ENCODE measurements at regions not wholly inside any gene's neighbourhood (a gene's known extent, or its start where the extent isn't known, plus 50 kb on each side); places are given as distances from the start of the nearest gene placed in this dataset.
"Not testable (repeated sequence)": the region's sequence is repeated elsewhere in the genome, so short reads cannot be mapped to it uniquely, and the experiment has no call there.

DNA sequence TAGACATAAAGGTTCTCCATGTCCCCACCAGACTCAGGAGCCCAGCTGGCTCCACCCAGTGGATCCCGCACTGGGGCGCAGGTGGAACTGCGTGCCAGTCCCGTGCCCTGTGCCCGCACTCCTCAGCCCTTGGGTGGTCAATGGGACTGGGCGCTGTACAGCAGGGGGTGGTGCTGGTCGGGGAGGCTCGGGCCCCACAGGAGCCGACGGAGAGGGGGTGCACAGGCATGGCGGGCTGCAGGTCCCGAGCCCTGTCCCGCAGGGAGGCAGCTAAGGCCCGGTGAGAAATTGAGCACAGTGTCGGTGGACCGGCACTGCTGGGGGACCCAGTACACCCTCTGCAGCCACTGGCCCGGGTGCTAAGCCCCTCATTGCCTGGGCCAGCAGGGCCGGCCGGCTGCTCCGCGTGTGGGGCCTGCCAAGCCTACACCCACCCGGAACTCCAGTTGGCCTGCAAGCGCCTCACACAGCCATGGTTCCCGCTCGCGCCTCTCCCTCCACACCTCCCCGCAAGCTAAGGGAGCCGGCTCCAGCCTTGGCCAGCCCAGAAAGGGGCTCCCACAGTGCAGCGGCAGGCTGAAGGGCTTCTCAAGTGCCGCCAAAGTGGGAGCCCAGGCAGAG is 832.9 kb downstream of the CENPC start:
- DNase-seq (ENCODE audit: low read depth, low spot score): not testable (repeated sequence)

DNA sequence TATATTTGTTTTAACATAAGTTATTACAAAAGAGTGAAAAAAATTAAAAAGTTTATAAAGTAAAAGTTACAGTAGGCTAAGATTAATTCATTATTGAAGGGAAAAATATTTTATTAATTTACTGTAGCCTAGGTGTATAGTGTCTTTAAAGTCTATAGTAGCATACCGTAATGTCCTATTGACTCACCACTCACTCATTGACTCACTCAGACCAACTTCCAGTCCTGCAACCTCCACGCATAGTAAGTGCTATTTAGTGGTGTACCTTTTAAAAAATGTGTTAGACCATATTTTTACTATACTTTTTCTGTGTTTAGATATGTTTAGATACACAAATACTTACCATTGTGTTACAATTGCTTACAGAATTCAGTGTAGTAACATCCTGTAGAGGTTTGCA is 841.1 kb downstream of the CENPC start:
- DNase-seq (ENCODE audit: low read depth, low spot score): no peak

DNA sequence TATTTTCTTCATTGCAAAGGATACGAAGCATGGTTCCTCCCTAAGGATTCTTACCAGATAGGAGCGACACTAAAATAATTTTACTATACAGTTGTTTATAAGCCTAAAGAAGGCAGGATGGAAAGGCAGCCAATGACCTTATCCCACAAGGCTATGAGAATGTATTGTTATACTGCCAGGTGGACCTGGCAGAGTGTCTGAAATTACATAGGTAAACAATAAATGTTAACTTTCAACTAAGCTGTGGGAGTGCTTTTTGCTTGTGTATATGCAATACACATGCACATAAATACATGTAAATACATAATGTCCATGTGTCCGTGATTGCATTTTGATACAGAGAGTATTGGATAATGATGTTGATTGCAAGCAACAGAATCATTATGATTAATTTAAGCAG is 850.6 kb downstream of the CENPC start:
- DNase-seq (ENCODE audit: low read depth, low spot score): no peak

DNA sequence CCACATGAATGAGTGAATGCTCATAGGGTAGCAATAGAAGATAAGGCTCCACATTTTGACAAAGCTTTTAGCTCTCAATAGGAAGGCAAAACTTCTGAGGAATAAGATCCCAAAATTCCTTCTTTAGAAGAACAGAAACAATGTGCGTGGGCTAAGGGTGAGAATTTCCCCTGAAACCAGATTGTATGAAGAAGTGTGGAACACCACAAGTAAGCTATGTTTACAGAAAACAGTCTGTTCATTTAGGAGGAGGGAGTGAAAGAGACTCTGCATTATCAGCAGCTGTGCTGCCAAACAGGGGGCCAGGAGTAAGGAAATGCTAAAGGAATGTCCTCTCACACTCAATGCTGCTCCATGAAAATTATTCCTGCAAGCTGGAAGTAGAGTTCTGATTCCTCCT is 851.6 kb downstream of the CENPC start:
- peak; percentile 60 for DNase-seq (ENCODE audit: low read depth, low spot score)

DNA sequence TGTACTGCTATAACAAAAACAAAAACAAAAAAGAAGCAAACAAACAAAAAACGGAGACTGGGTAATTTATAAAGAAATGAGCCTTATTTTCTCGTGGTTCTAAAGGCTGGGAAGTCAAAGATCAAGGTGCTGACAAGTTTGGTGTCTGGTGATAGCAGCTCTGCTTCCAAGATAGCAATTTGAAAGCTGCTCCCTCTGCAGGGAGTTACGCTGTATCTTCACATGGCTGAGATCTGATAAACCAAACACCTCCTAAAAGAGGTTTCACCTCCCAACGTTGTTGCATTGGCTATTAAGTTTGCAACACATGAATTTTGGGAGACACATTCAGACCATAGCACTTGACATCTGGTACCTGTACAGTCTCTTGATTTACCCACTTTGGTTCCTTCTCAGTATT is 854.2 kb downstream of the CENPC start:
- DNase-seq (ENCODE audit: low read depth, low spot score): no peak

DNA sequence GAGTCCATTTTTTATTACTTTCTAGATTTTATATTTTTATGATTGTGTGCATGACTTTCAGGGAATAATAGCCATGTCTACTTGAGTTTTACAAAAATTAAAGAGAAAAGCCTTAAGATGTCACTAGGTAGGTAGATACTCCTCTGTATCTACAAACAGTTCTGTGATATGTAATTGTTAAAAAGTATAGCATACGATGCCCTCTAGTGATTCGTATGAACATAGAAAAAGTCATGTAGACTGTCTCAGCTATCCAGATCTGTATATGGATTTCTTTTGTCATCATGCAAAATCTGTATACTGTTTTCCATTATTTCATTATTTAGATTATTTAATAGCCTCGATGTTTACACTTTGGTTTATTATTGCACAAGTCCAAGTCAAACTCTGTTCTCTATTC is 856.6 kb downstream of the CENPC start:
- peak; percentile 62 for DNase-seq (ENCODE audit: low read depth, low spot score)

DNA sequence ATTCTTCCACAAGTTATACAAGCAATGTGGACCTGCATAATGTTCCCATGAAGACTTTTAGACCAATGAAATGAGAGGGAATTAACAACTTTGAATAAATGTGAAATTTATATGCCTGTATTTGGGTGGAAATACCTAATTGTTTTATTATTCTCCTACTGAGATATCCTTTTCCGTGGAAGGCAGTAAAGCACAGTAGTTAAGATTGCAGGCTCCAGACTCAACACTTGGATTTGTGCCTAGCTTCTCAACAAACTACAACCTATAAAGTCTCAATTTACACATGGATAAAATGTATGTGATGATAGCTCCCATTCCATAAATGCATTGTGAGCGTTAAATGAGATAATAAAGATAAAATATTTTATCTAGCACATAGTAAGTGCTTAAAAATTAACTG is 857.8 kb downstream of the CENPC start:
- no peak for DNase-seq (ENCODE audit: low read depth, low spot score)

DNA sequence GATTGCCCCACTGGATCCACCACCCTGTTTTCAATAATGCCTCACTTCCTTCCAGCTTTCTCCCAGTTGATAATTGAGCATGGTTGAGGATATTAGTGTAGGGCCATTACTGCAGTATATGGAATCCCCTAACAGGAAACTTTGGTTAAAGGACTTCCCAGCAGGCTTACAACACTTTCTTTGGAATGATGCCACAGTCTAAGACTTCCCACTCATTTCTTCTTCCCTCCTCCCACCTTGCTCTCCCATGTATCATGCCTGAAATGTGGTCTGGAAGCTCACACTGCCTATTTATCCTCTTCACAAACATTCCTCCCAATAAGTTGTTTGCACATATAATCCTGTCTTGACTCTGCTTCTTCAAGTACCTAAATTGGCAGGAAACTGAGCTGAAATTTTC is 863.3 kb downstream of the CENPC start:
- DNase-seq (ENCODE audit: low read depth, low spot score): peak; percentile 44

DNA sequence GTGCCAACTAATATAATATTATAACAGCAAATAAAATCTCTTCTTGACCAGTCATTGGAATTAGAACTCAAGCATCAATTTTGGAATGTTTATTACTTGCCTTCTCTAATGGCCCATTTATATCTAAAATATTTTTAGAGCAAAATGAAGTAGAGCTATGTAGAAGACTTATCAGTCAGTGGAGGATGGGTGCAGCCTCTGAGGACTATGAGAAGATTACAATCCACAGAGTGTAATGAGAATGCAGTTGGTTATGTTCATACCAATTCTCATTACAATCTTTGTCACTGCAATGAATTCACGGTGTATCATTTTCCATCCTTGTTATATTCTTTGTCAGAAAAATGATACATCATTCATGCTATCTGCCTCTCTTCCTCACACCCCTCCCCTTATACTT is 878.1 kb downstream of the CENPC start:
- no peak for DNase-seq (ENCODE audit: low read depth, low spot score)

DNA sequence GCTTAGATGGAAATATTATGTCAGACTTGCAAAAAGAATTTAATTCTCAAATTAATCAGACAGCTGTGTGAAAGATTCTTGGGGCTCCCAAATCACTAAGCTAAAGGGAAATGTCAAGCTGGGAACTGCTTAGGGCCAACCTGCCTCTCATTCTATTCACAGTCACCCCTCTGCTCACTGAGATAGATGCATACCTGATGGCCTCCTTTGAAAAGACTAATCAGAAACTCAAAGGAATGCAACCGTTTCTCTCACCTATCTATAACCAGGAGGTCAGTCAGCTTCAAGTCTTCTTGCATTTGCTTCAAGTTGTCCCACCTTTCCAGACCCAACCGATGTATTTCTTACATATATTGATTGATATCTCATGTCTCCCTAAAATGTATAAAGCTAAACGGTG is 882.7 kb downstream of the CENPC start:
- no peak for DNase-seq (ENCODE audit: low read depth, low spot score)

DNA sequence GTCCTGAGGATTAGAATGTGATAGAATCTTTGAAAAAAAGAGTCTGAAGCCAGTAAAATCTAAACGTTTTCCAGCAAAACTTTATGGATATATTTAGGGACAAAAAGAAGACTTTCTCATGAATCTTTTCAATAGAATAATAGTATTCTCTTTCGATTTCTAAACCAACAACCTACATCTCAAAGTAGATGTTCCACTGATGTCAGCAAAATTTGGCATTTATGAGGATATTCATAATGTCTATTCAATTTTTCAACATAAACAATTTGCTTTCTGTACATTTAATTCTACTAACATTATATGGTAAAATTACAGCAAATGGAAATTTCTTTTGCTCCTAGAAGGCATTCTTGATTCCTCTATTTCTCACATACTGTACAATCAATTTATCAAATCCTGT is 886.5 kb downstream of the CENPC start:
- DNase-seq (ENCODE audit: low read depth, low spot score): no peak

DNA sequence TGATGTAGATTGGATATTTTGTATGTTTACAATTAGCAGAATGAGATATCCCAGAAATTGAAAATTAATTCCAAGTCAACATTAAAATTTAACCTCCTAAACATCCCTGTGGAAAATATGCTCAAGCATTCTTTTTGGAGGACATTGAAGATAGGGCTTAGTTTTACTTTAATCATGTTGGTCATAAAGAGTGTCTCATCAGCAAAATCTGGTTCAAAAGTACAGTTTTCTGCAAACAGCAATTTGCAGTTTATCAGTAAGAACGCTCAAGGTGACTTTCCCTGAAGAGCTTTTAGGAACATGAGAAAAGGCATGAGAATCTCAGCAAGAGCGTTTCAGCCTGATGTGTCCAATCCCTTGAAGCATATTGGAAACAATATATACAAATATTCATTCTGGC is 889.8 kb downstream of the CENPC start:
- no peak for DNase-seq (ENCODE audit: low read depth, low spot score)

DNA sequence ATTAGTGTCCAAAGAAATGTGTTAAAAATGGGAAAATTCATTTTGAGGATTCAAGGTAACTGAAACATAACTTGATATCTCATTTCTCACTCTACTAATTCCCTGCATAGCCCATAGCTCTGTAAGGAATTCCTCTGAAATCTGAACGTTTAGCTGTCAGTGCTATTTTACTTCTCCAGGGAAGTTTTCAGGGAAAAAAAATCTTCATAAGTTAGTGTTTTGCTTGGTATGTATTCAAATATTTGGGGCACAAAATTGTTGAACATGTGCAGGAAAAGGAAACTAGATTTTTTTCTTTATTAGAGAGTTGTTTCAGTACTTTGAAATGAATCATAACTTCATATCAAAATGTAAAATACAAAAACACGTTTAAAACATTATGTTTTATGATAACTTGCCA is 891.4 kb downstream of the CENPC start:
- no peak for DNase-seq (ENCODE audit: low read depth, low spot score)

DNA sequence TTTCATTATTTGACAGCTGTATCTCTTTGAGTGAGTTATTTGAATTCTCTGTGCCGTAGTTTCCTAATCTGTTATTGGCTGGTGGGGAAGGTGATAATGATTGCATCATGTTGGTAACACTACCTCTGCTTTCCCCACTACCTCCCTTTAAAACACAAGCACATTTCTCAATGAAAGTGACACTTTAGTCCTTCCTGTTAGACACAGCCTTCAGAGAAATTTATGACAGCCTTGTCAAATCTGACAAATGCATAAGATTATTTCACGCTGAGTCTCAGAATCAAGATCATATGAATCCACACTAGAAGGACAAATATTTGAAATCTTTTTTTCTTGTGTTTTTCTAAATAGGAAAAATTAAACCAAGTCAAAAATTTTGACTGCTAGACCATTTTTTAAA is 896.1 kb downstream of the CENPC start:
- no peak for DNase-seq (ENCODE audit: low read depth, low spot score)

DNA sequence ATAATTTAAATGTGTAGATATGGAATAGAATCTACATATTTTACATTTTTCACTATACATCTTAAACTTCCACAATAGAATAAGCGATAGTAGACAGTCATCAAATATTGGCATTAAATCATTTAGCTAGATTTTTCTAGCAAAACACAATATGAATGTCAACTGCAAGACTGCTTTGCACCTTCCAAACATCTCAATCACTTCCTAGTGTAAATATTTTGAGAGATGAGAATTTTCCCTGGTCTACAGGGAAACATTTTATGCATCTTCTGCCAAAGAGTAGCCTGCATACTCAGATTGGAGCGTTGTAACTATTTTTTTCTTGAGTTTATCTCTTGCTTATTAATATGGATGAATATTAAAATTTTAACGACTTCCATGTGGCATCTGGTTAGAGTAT is 897.4 kb downstream of the CENPC start:
- DNase-seq (ENCODE audit: low read depth, low spot score): no peak

DNA sequence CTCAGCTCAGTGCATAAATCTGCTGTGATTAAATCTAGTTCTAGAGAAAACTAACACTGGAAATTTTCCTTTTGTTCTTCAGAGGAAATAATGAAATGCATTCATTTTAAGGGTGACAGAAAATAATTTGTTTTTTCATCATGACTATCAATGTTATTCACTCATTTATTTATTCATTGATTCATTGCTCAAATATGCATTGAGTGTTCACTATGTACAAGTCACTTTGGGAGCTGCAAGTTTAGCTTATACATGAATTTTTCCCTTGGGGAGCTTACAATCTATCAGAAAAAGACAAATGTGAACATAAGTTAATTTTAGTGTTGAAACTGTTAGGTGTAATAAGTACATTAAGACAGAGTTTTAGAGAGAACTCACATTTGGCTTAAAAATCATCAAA is 897.8 kb downstream of the CENPC start:
- no peak for DNase-seq (ENCODE audit: low read depth, low spot score)

DNA sequence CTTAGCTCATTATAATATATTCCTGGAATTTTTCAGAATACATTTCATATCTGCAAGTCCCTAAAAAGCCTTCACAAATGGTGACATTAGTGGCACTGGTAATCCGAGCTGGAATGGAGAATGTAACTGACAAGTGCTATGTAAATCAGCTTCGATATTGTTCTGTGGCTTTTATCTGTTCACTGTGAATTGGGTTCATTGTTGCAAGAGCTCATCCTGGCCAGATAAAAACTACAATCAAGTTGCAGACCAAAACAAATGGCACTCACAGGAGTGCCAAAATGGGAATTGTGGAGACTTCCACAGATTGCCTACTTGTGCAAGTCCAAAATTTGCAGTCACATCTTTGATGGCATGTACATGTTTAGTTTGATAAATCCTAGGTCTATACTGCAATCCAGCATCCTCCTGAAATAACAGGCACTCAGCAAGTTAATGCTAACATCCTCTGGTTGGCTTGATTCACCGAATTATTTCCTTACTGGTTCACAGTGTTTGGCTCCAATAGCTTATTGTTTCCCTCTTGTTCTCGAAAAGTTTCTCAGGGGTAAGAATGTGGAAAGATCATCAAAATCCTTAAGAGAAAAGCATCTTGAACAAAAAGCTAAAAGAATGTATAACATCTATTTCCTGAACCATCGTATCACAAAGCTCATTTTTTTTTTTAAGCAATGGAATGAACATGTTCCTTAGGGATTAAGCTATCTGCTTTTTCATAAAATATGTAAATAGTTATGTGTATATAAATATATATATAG is 904.9 kb downstream of the CENPC start:
- DNase-seq (ENCODE audit: low read depth, low spot score): no peak

DNA sequence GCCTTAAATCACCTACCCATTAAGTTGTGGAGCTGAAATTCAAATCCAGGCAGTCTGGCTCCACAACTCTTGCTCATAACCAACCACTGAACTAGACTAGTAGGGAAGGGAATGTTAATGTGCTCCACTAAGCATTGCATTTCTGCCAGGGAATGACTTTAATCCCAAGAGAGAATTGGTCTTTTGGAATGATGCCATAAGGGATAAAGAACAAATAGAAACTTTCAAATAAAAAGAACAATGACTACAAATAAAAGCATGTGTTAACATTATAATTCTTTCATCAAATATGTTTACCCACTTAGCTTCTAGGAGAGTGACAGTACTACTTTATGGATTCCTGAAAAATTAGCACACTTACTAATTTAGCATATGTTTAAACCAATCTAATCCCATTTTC is 905.9 kb downstream of the CENPC start:
- DNase-seq (ENCODE audit: low read depth, low spot score): peak; percentile 74

DNA sequence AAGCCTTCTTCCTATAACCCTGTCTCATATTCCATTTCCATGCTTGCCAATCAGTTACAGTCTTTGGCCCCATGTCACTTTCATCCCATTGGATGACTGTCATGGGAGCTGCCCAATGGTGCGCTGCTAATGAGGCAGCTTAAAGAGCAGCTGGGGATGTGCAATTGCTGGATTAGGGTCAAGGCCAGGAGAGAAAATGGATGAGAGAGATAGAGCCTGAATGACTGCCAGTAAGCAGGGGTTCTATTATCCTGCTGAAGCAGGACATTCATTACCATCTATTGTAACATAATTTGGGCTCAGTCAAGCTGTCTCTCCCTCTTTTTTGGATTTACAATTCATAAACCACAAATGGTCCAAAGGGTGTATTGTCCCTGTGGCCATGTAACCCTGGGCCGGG is 909.0 kb downstream of the CENPC start:
- no peak for DNase-seq (ENCODE audit: low read depth, low spot score)

DNA sequence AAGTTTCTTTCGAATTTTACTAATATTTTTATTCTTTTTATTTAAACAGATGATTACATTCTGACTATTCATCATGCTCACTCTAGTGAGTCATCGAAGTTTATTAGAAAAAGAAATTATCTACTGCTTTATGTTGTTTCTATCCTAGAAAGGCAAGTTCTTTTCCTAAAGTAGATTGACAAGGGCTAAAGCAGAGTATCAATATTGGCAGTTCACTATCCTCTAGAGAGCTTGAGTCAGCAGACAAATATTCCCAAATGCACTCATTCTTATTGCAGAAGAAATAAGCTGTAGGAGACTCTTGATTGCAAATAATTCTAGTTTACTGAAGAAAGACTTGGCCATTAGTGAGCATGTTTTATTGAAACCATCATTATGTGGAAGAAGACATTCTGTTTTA is 911.8 kb downstream of the CENPC start:
- no peak for DNase-seq (ENCODE audit: low read depth, low spot score)

DNA sequence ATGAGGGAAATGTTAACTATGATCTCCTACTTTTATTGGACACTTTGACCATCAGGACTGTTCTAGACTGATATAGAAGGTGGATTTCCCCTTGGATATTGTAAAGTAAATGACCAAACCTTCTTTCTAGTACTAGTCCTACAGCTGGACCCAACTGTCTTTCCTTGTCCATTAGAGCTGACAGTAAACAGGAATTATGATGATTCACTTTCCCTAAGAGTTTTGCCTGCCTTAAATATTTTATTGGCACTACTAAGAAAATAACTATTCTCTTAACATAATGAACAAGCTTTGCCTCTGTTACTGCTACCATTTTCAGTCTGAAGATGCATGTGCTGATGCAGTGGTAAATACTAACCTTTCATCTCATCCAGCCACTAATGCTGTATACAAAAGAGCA is 915.4 kb downstream of the CENPC start:
- no peak for DNase-seq (ENCODE audit: low read depth, low spot score)

DNA sequence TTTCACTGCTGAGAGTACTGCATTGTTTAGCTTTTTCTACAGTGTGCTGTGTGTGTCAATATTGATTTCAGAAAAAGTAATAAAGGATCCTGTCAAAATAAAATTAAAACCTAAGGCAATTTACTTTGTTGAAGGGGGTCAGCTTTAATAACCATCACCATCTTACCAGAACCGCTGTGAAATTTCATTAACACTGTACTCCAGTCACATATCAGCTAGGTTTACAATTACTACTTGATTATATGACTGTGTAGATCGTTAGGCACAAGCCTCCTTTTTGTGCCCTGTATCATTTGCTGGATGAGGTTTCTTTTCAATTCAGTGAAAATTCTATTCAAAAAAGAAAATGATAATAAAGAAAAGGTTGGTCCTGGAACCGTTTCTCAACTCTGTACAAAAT is 917.2 kb downstream of the CENPC start:
- DNase-seq (ENCODE audit: low read depth, low spot score): no peak

DNA sequence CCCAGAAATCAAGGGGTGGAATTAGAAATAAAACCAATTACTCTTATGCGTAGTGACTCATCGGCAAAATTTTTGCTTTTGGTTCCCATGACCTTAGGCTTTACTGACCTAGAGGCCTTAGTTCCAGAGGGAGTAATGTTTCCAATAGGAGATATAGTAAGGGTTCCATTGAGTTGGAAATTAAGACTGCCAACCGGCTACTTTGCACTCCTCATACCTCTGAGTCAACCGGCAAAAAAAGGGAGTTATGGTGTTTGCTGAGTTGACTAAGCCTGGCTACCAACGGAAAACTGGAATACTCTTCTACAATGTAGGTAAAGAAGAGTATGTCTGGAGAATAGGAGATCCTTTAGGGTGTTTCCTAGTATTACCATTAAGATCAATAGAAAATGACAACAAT is 919.8 kb downstream of the CENPC start:
- no peak for DNase-seq (ENCODE audit: low read depth, low spot score)

DNA sequence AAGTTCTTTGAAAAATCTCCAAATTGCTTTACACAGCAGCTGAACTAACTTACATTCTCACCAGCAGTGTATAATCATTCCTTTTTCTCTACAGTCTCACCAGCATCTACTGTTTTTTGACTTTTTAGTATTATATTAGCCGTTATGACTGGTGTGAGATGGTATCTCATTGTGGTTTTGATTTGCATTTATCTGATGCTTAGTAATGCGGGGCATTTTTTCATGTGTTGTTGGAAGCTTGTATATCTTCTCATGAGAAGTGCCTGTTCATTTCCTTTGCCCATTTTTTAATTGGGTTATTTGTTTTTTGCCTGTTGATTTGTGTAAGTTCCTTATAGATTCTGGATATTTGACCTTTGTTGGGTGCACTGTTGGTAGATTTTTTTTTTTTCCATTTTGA is 931.7 kb downstream of the CENPC start:
- DNase-seq (ENCODE audit: low read depth, low spot score): no peak
